ENCODE measurements at regions not wholly inside any gene's neighbourhood (a gene's known extent, or its start where the extent isn't known, plus 50 kb on each side); places are given as distances from the start of the nearest gene placed in this dataset.

DNA sequence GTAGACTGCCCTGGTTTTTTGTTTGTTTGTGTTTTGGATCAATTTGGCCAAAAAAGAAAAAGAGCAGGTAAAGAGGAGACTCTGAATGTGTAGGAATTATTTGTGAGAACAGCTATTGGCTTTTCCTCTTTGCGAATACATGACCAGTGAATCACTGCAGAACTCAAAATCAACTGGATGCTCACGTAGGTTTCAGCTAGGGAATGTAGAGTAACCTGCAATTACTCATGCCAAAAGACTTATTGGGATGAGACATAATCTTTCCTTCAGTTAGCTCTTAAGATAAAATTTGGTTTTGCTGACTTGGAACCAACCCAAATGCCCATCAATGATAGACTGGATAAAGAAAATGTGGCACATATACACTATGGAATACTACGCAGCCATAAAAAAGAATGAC lies 348.0 kb downstream of the NPR3 start:
- 62% methylated on average over 3 of the region's 3 CpGs for WGBS (ENCODE audit: missing lambda C conversion rate)
- POLR2A ChIA-PET = no interaction called here
- ATAC-seq = no peak
- Histone ChIP-seq H3K4me1 (no peaks in the 10 kb centered on the region), H3K4me2 (no peak overlapping the region), H3K27ac (no peak overlapping the region), H3K4me3 (no peak overlapping the region), H3K9me3 (peaks cover 13% of the 10 kb centered on the region; the same call in 2 of the 3 replicates)
- FAIRE-seq = no peak
- no peak for DNase-seq (ENCODE audit: low read depth in 1 of 2, low spot score in 1 of 2)
- TF ChIP-seq RNF2 (IDR thresholded peaks at IDR 0.05; ENCODE audit: borderline replicate concordance, low read depth) (no peak), SMC3 (IDR thresholded peaks at IDR 0.05) (no peak), CHD2 (IDR thresholded peaks at IDR 0.05; ENCODE audit: low read length, partially characterized antibody) (no peak), HEYL (CRISPR knock-in tag; IDR thresholded peaks at IDR 0.05) (no peak), FOSL2 (IDR thresholded peaks at IDR 0.05) (no peak), FOSL2 (CRISPR knock-in tag; IDR thresholded peaks at IDR 0.05) (no peak), KDM5A (IDR thresholded peaks at IDR 0.05) (no peak), HOXB13 (CRISPR knock-in tag; IDR thresholded peaks at IDR 0.05; ENCODE audit: low read depth) (no peak), CBX2 (IDR thresholded peaks at IDR 0.05; ENCODE audit: borderline replicate concordance, low read depth) (no peak), MAFK (IDR thresholded peaks at IDR 0.05; ENCODE audit: partially characterized antibody) (no peak), CHD4 (IDR thresholded peaks at IDR 0.05; ENCODE audit: borderline replicate concordance) (no peak)
- TF ChIP-seq, protein P1, sequence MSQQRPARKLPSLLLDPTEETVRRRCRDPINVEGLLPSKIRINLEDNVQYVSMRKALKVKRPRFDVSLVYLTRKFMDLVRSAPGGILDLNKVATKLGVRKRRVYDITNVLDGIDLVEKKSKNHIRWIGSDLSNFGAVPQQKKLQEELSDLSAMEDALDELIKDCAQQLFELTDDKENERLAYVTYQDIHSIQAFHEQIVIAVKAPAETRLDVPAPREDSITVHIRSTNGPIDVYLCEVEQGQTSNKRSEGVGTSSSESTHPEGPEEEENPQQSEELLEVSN (IDR thresholded peaks at IDR 0.05; ENCODE audit: borderline replicate concordance, low read depth) = no peak
- TF ChIP-seq, protein P2, sequence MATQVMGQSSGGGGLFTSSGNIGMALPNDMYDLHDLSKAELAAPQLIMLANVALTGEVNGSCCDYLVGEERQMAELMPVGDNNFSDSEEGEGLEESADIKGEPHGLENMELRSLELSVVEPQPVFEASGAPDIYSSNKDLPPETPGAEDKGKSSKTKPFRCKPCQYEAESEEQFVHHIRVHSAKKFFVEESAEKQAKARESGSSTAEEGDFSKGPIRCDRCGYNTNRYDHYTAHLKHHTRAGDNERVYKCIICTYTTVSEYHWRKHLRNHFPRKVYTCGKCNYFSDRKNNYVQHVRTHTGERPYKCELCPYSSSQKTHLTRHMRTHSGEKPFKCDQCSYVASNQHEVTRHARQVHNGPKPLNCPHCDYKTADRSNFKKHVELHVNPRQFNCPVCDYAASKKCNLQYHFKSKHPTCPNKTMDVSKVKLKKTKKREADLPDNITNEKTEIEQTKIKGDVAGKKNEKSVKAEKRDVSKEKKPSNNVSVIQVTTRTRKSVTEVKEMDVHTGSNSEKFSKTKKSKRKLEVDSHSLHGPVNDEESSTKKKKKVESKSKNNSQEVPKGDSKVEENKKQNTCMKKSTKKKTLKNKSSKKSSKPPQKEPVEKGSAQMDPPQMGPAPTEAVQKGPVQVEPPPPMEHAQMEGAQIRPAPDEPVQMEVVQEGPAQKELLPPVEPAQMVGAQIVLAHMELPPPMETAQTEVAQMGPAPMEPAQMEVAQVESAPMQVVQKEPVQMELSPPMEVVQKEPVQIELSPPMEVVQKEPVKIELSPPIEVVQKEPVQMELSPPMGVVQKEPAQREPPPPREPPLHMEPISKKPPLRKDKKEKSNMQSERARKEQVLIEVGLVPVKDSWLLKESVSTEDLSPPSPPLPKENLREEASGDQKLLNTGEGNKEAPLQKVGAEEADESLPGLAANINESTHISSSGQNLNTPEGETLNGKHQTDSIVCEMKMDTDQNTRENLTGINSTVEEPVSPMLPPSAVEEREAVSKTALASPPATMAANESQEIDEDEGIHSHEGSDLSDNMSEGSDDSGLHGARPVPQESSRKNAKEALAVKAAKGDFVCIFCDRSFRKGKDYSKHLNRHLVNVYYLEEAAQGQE (IDR thresholded peaks at IDR 0.05) = no peak
- TF ChIP-seq, protein P3, sequence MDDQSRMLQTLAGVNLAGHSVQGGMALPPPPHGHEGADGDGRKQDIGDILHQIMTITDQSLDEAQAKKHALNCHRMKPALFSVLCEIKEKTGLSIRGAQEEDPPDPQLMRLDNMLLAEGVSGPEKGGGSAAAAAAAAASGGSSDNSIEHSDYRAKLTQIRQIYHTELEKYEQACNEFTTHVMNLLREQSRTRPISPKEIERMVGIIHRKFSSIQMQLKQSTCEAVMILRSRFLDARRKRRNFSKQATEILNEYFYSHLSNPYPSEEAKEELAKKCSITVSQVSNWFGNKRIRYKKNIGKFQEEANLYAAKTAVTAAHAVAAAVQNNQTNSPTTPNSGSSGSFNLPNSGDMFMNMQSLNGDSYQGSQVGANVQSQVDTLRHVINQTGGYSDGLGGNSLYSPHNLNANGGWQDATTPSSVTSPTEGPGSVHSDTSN (IDR thresholded peaks at IDR 0.05) = no peak
- CTCF ChIA-PET = no interaction called here

DNA sequence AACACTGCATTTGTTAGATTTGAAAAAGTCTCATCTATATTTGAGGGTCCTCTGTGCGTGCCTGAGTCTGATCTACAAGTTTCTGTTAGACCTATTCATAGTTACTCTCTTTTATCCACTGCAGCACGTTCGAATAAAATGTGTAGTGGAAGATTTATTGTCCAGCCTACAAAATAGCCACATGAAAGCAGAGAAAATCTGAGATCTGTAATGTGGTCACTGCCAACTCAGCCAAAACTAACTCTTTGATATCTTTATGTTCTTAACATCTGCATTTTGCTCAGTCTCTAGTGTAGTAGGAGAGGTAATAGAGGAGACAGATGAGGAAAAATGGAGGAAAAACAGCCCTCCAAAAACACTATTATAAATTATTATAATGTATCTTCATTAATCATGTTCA lies 354.0 kb downstream of the NPR3 start:
- H3K4me3 ChIP-seq = no peak overlapping the region
- ATAC-seq (no peak), DNase-seq (ENCODE audit: low read depth in 1 of 2, low spot score in 1 of 2) (no peak), FAIRE-seq (no peak)
- POLR2A ChIA-PET = no interaction called here
- CTCF ChIA-PET = interaction anchor here (1.5 kb wide), 1 partner anchor 10 kb away, joined by 3 read pairs; no protein-coding TSS in a partner anchor
- H3K27ac ChIP-seq = no peak overlapping the region
- H3K9me3 ChIP-seq = no peaks in the 10 kb centered on the region
- no peak for TF ChIP-seq EP300 (IDR thresholded peaks at IDR 0.05)
- peaks cover 6% of the 10 kb centered on the region; the same call in 2 of the 3 replicates for H3K4me1 ChIP-seq
- no peak overlapping the region for H3K4me2 ChIP-seq
- WGBS (ENCODE audit: missing lambda C conversion rate) = 59% methylated on average over 3 of the region's 3 CpGs

DNA sequence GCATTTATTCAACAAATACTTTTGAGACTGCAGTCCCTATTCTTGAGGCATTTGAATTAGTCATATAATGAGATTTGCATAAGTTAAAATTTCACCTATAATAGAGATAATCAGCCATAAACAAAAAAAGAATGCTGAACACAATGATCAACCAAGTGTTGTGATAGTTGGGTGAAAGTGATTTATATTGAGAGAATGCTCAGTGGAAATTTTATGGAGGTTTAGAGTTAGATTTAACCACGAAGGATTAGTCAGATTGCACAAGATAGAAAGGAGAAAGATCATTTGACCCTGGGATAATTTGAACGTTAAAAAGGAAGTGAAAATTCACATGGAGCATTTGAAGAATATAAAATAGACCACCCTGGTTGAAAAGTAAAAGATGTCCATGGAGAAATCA lies 356.2 kb downstream of the NPR3 start:
- Histone ChIP-seq H3K4me3 (no peak overlapping the region), H3K27ac (no peak overlapping the region)
- no peak for FAIRE-seq
- TF ChIP-seq, protein P4, sequence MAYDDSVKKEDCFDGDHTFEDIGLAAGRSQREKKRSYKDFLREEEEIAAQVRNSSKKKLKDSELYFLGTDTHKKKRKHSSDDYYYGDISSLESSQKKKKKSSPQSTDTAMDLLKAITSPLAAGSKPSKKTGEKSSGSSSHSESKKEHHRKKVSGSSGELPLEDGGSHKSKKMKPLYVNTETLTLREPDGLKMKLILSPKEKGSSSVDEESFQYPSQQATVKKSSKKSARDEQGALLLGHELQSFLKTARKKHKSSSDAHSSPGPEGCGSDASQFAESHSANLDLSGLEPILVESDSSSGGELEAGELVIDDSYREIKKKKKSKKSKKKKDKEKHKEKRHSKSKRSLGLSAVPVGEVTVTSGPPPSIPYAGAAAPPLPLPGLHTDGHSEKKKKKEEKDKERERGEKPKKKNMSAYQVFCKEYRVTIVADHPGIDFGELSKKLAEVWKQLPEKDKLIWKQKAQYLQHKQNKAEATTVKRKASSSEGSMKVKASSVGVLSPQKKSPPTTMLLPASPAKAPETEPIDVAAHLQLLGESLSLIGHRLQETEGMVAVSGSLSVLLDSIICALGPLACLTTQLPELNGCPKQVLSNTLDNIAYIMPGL (CRISPR knock-in tag; IDR thresholded peaks at IDR 0.05; ENCODE audit: borderline replicate concordance) = no peak
- TF ChIP-seq, protein P5, sequence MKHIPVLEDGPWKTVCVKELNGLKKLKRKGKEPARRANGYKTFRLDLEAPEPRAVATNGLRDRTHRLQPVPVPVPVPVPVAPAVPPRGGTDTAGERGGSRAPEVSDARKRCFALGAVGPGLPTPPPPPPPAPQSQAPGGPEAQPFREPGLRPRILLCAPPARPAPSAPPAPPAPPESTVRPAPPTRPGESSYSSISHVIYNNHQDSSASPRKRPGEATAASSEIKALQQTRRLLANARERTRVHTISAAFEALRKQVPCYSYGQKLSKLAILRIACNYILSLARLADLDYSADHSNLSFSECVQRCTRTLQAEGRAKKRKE (CRISPR knock-in tag; IDR thresholded peaks at IDR 0.05; ENCODE audit: low read depth) = no peak
- TF ChIP-seq CBX8 (IDR thresholded peaks at IDR 0.05) (no peak), CEBPB (IDR thresholded peaks at IDR 0.05) (no peak), KDM5A (IDR thresholded peaks at IDR 0.05) (no peak), ZC3H11A (IDR thresholded peaks at IDR 0.05) (no peak), RCOR1 (IDR thresholded peaks at IDR 0.05; ENCODE audit: low read depth, low read length) (no peak), MYC (IDR thresholded peaks at IDR 0.05; ENCODE audit: borderline replicate concordance, low read length) (no peak), MAZ (IDR thresholded peaks at IDR 0.05; ENCODE audit: borderline replicate concordance, low read depth, low read length) (no peak), HDAC2 (IDR thresholded peaks at IDR 0.05) (no peak), FOXS1 (CRISPR knock-in tag; IDR thresholded peaks at IDR 0.05) (no peak), CHD4 (IDR thresholded peaks at IDR 0.05; ENCODE audit: borderline replicate concordance) (no peak), POLR2A (IDR thresholded peaks at IDR 0.05; ENCODE audit: low read length) (no peak), HEYL (CRISPR knock-in tag; IDR thresholded peaks at IDR 0.05) (no peak), EP300 (IDR thresholded peaks at IDR 0.05) (no peak)
- TF ChIP-seq, protein P3 (IDR thresholded peaks at IDR 0.05) = no peak

More for the DNA sequence above, 356.2 kb downstream of the NPR3 start:
- ATAC-seq = no peak
- no peak overlapping the region for H3K4me2 ChIP-seq
- ChIA-PET CTCF (no interaction called here), POLR2A (no interaction called here)
- WGBS (ENCODE audit: missing lambda C conversion rate) = 16% methylated on average over 2 of the region's 2 CpGs
- H3K9me3 ChIP-seq = no peaks in the 10 kb centered on the region
- H3K4me1 ChIP-seq = peaks cover 6% of the 10 kb centered on the region; the same call in 2 of the 3 replicates
- DNase-seq (ENCODE audit: low read depth in 1 of 2, low spot score in 1 of 2) = no peak

Measured in A549 (cell line).